SK-N-SH treated with all-trans-retinoic acid at 6 μM for 48 hours (cell line): ENCODE measurements at regions not wholly inside any gene's neighbourhood (a gene's known extent, or its start where the extent isn't known, plus 50 kb on each side); places are given as distances from the start of the nearest gene placed in this dataset.

Experiments used
- ATAC-seq: fragments of 200-7000 bp; cut with Tn5 transposase; 3 replicates; pipeline ENCODE4 v1.9.1; 2020; ENCODE audit warnings: mild to moderate bottlenecking, moderate library complexity
- ARNTL ChIP-seq: fragments of 450-650 bp; formaldehyde crosslinking; IDR thresholded peaks from 2 replicates; pipeline ENCODE4 v1.5.0; 2020; ENCODE audit warnings: low read depth, mild to moderate bottlenecking, moderate library complexity, borderline replicate concordance
- BACH2 ChIP-seq: fragments of 250-450 bp; sonication (Bioruptor Pico); IDR thresholded peaks from 2 replicates; pipeline ENCODE4 v1.9.0; 2021; ENCODE audit warnings: mild to moderate bottlenecking, borderline replicate concordance
- CSDC2 ChIP-seq: fragments of 250-450 bp; sonication (Bioruptor Pico); IDR thresholded peaks from 2 replicates; pipeline ENCODE4 v1.5.0; 2020; ENCODE audit warnings: mild to moderate bottlenecking, moderate library complexity
- ESRRG ChIP-seq: fragments of 250-450 bp; sonication (Bioruptor Pico); IDR thresholded peaks from 2 replicates; pipeline ENCODE4 v1.6.1; 2021; ENCODE audit warnings: mild to moderate bottlenecking
- GLIS3 ChIP-seq: fragments of 250-450 bp; sonication (Bioruptor Pico); IDR thresholded peaks from 2 replicates; pipeline ENCODE4 v1.5.0; 2020; ENCODE audit warnings: mild to moderate bottlenecking, moderate library complexity
- ISL1 ChIP-seq: fragments of 250-450 bp; sonication (Bioruptor Pico); IDR thresholded peaks from 2 replicates; pipeline ENCODE4 v2.1.2; 2022; ENCODE audit warnings: mild to moderate bottlenecking, moderate library complexity
- OSR1 ChIP-seq: fragments of 250-450 bp; sonication (Bioruptor Pico); IDR thresholded peaks from 2 replicates; pipeline ENCODE4 v1.8.0; 2022; ENCODE audit warnings: moderate library complexity, mild to moderate bottlenecking, inconsistent platforms
- PPARA ChIP-seq: fragments of 250-450 bp; sonication (Bioruptor Pico); IDR thresholded peaks from 2 replicates; pipeline ENCODE4 v1.5.0; 2020; ENCODE audit warnings: mild to moderate bottlenecking, borderline replicate concordance
- SNAI2 ChIP-seq: fragments of 250-450 bp; sonication (Bioruptor Pico); IDR thresholded peaks from 2 replicates; pipeline ENCODE4 v1.5.0; 2020; ENCODE audit warnings: mild to moderate bottlenecking, moderate library complexity
- TCF4 ChIP-seq: fragments of 250-450 bp; sonication (Bioruptor Pico); IDR thresholded peaks from 2 replicates; pipeline ENCODE4 v1.8.0; 2021; ENCODE audit warnings: mild to moderate bottlenecking, moderate library complexity, borderline replicate concordance
- TOX ChIP-seq: fragments of 250-450 bp; sonication (Bioruptor Pico); IDR thresholded peaks from 2 replicates; pipeline ENCODE4 v1.8.0; 2021; ENCODE audit warnings: mild to moderate bottlenecking, moderate library complexity, borderline replicate concordance
- ZC3H10 ChIP-seq: fragments of 250-450 bp; sonication (Bioruptor Pico); IDR thresholded peaks from 2 replicates; pipeline ENCODE4 v1.5.1; 2021; ENCODE audit warnings: mild to moderate bottlenecking, moderate library complexity
- ZFP3 ChIP-seq: fragments of 250-450 bp; sonication (Bioruptor Pico); IDR thresholded peaks from 2 replicates; pipeline ENCODE4 v1.5.0; 2020; ENCODE audit warnings: mild to moderate bottlenecking, moderate library complexity
- ZFP30 ChIP-seq: fragments of 450-650 bp; formaldehyde crosslinking; IDR thresholded peaks from 2 replicates; pipeline ENCODE4 v1.5.0; 2022; ENCODE audit warnings: mild to moderate bottlenecking, moderate library complexity
- ZNF70 ChIP-seq: fragments of 450-650 bp; formaldehyde crosslinking; IDR thresholded peaks from 2 replicates; pipeline ENCODE4 v1.5.0; 2020; ENCODE audit warnings: mild to moderate bottlenecking, moderate library complexity
- ZNF8 ChIP-seq: fragments of 450-650 bp; formaldehyde crosslinking; IDR thresholded peaks from 2 replicates; pipeline ENCODE4 v1.5.0; 2020; ENCODE audit warnings: mild to moderate bottlenecking, moderate library complexity
- TF ChIP-seq, protein P1 (sequence below): fragments of 250-450 bp; sonication (Bioruptor Pico); IDR thresholded peaks from 2 replicates; pipeline ENCODE4 v1.8.0; 2020; ENCODE audit warnings: mild to moderate bottlenecking, moderate library complexity, borderline replicate concordance
- TF ChIP-seq, protein P2 (sequence below): fragments of 250-450 bp; sonication (Bioruptor Pico); IDR thresholded peaks from 2 replicates; pipeline ENCODE4 v1.8.0; 2021; ENCODE audit warnings: low read depth, mild to moderate bottlenecking, moderate library complexity, borderline replicate concordance
- TF ChIP-seq, protein P3 (sequence below): fragments of 250-450 bp; sonication (Bioruptor Pico); IDR thresholded peaks from 2 replicates; pipeline ENCODE4 v1.5.1; 2021; ENCODE audit warnings: mild to moderate bottlenecking, moderate library complexity

DNA sequence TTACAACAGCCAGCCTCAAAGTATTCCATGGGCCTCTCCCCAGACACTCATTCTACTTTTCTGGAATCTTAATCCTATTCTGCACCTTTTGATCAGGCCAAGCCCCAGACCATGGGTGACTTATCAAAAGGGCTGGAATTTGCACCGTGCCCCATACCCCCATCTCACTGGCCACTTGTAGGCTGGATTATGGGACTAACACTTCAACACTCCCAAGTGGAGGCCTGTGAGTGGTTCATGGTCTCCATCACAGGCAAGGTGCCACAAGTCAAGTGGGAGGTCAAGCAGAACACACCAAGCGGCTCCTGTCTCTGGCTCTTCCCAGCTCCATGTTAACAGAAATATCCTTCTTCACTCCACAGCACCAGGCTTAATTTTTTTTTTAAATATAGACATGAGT lies 212.3 kb upstream of the HEY2 start:
- no peak for ATAC-seq
- TF ChIP-seq, protein P1, sequence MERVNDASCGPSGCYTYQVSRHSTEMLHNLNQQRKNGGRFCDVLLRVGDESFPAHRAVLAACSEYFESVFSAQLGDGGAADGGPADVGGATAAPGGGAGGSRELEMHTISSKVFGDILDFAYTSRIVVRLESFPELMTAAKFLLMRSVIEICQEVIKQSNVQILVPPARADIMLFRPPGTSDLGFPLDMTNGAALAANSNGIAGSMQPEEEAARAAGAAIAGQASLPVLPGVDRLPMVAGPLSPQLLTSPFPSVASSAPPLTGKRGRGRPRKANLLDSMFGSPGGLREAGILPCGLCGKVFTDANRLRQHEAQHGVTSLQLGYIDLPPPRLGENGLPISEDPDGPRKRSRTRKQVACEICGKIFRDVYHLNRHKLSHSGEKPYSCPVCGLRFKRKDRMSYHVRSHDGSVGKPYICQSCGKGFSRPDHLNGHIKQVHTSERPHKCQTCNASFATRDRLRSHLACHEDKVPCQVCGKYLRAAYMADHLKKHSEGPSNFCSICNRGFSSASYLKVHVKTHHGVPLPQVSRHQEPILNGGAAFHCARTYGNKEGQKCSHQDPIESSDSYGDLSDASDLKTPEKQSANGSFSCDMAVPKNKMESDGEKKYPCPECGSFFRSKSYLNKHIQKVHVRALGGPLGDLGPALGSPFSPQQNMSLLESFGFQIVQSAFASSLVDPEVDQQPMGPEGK (CRISPR knock-in tag) = no peak

DNA sequence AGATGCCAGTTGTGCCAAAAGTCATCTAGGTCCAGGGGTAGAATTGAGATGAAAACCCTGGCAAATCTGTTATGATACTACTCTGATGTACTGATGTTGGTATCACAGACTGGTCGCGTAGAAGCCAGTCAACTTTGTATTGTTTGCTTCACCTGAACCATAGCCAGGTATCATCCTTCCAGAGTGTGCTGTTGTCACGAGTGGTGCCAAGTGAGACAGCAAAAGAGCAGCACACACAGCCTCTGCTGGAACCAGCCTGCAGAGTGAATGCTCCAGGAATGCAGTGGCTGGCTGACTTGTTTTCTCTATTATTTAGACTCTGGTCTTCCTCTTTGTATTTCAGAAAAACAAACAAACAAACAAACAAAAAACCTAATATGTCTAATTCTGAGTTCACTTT lies 209.5 kb upstream of the HEY2 start:
- TF ChIP-seq ARNTL (no peak), SNAI2 (CRISPR knock-in tag) (no peak), ZC3H10 (CRISPR knock-in tag) (no peak), TOX (no peak), ZNF70 (CRISPR knock-in tag) (no peak), ISL1 (CRISPR knock-in tag) (no peak)
- TF ChIP-seq, protein P1 (CRISPR knock-in tag) = no peak
- TF ChIP-seq, all 23 proteins: peak for 0
- ATAC-seq = no peak

DNA sequence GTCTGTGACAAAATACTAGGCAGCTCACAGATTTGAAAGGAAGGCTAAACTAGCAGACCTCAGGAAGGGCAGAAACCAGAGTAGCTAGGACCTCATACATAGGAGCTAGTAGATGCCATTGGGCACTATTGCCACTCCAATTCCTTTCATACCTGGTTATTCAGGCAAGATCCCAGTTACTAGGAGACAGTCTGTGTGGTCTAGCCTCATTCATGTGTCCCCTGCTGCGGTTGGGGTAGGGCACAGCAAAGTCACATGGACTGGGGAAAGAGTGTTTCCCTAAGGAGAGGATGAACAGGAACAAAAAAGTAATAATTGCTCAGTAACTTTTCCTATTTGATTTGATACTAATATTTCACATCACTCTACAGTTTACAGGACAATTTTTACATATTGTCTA lies 204.6 kb upstream of the HEY2 start:
- no peak for ATAC-seq
- no peak for TF ChIP-seq ARNTL
- TF ChIP-seq, protein P2, sequence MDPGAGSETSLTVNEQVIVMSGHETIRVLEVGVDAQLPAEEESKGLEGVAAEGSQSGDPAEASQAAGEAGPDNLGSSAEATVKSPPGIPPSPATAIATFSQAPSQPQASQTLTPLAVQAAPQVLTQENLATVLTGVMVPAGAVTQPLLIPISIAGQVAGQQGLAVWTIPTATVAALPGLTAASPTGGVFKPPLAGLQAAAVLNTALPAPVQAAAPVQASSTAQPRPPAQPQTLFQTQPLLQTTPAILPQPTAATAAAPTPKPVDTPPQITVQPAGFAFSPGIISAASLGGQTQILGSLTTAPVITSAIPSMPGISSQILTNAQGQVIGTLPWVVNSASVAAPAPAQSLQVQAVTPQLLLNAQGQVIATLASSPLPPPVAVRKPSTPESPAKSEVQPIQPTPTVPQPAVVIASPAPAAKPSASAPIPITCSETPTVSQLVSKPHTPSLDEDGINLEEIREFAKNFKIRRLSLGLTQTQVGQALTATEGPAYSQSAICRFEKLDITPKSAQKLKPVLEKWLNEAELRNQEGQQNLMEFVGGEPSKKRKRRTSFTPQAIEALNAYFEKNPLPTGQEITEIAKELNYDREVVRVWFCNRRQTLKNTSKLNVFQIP = no peak
- TF ChIP-seq ZFP30 (CRISPR knock-in tag) = no peak
- no peak for TF ChIP-seq SNAI2 (CRISPR knock-in tag)
- no peak for TF ChIP-seq TOX
- no peak for TF ChIP-seq OSR1 (CRISPR knock-in tag)
- TF ChIP-seq BACH2 (CRISPR knock-in tag) = no peak
- TF ChIP-seq, protein P3, sequence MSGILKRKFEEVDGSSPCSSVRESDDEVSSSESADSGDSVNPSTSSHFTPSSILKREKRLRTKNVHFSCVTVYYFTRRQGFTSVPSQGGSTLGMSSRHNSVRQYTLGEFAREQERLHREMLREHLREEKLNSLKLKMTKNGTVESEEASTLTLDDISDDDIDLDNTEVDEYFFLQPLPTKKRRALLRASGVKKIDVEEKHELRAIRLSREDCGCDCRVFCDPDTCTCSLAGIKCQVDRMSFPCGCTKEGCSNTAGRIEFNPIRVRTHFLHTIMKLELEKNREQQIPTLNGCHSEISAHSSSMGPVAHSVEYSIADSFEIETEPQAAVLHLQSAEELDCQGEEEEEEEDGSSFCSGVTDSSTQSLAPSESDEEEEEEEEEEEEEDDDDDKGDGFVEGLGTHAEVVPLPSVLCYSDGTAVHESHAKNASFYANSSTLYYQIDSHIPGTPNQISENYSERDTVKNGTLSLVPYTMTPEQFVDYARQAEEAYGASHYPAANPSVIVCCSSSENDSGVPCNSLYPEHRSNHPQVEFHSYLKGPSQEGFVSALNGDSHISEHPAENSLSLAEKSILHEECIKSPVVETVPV = no peak
- TF ChIP-seq CSDC2 (CRISPR knock-in tag) = no peak
- no peak for TF ChIP-seq ESRRG (CRISPR knock-in tag)
- TF ChIP-seq TCF4 = no peak
- TF ChIP-seq, protein P1 (CRISPR knock-in tag) = no peak
- TF ChIP-seq PPARA (CRISPR knock-in tag) = no peak

DNA sequence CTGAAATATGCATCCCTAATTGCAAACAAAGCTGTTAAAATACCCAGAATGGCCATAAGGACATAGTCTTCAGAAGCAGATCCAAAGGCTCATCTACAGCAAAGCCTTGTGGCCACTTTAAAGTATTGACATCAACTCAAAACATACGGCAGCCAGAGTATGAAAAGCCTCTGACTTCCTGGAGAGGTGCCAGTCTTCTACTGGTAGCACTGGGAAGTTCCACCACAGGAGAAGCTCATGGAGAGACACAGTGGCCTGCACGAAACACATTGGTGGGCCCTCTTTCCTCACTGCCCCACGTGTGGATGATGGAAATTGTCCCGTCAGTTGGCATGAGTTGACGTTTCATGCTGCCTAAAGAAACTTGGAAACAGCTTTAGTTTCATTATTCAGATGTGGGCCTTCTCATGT lies 202.6 kb upstream of the HEY2 start:
- TF ChIP-seq GLIS3 (no peak), ZC3H10 (CRISPR knock-in tag) (no peak), ZNF8 (CRISPR knock-in tag) (no peak), ISL1 (CRISPR knock-in tag) (no peak), BACH2 (CRISPR knock-in tag) (no peak), ZFP30 (CRISPR knock-in tag) (no peak), ZFP3 (no peak)
- TF ChIP-seq, protein P3 = no peak
- TF ChIP-seq, protein P1 (CRISPR knock-in tag) = no peak
- no peak for ATAC-seq
